Amniotic epithelial cell (primary cell): ENCODE measurements at regions not wholly inside any gene's neighbourhood (a gene's known extent, or its start where the extent isn't known, plus 50 kb on each side); places are given as distances from the start of the nearest gene placed in this dataset.
"Not testable (repeated sequence)": the region's sequence is repeated elsewhere in the genome, so short reads cannot be mapped to it uniquely, and the experiment has no call there.

Source experiments
- DNase-seq: peaks from one replicate; pipeline ENCODE4 v3.0.0-alpha.2; 2010; ENCODE audit warnings: low read depth

DNA sequence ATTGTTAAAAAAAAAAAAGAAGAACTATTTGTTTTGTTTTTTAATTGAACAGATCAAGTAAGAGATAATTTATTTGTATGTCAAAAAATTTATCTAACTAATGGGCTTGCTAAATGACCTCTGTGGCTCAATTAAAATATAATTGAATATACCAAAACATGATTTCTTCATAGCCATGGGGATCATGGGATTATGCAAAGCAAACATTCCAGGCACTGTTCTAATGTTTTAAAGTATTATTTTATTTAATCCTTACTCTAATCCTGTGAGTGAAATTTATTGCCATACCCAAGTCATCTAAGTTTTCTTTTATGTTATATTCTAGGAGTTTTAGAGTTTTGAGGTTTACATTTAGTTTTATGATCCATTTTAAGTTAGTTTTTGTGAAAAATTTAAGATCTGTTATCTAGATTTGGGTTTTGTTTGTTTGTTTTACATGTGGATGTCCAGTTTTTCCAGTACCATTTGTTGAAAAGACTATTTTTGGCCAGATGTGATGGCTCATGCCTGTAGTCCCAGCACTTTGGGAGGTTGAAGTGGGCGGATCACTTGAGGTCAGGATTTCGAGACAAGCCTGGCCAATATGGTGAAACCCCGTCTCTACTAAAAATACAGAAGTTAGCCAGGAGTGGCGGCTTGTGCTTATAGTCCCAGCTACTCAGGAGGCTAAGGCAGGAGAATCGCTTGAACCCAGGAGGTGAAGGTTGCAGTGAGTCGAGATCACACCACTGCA is 52.3 kb upstream of the CNOT10 start:
- no peak for DNase-seq

DNA sequence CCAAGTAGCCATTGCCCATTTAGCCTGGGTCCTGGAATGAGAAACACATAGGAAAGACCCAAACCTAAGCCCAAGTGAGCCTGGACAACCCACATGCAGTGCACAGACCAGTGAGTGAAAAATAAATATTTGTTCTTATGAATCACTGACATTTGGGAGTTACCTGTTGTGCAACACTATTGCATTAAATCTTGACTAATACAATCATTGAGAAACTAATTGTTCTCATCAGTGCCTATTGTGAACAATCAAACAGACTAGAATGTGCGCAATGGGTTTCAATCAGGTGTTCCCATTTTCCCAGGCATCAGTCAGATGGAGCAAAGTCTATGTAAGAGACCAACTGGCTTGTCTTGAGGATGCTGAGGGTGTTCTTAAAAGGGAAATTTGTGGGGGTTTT is 54.7 kb upstream of the CNOT10 start:
- DNase-seq = peak; percentile 52

DNA sequence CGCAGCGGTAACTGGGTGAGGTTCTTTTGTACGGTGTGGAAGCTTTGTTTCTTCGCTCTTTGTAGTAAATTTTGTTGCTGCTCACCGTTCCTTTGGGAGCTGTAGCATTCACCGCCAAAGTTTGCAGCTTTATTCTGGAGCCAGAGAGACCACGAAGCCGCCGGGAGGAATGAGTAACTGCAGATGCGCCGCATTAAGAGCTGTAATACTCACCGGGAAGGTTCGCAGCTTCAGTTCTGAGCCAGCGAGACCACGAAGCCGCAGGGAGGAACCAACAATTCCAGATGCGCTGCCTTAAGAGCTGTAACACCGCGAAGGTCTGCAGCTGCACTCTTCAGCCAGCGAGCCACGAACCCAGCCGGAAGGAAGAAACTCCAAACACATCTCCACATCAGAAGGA is 56.0 kb upstream of the DYNC1LI1 start:
- DNase-seq = no peak

DNA sequence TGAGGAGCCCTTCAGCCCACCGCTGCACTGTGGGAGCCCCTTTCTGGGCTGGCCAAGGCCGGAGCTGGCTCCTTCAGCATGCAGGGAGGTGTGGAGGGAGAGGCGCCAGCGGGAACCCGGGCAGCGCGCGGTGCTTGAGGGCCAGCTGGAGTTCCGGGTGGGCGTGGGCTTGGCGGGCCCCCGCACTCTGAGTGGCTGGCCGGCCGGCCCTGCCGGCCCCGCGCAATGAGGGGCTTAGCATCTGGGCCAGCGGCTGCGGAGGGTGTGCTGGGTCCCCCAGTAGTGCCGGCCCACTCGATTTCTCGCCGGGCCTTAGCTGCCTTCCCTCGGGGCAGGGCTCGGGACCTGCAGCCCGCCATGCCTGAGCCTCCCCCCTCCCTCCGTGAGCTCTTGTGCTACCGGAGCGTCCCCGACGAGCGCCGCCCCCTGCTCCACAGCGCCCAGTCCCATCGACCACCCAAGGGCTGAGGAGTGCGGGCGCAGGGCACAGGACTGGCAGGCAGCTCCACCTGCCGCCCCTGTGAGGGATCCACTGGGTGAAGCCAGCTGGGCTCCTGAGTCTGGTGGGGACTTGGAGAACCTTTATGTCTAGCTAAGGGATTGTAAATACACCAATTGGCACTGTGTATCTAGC is 55.0 kb upstream of the DYNC1LI1 start:
- not testable (repeated sequence) for DNase-seq

DNA sequence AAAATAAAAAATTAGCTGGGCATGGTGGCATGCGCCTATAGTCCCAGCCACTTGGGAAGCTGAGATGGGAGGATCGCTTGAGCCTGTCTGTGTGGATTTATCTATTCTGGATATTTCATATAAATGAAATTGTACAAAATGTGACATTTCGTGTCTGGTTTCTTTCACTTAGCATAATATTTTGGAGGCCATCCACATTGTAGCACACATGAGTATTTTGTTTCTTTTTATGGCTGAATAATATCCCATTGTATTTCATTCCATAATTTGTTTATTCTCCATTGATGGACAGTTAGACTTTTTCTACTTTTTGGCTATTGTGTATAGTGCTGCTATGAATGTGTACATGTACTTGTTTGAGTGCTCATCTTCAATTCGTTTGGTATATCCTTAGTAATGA is 52.9 kb upstream of the DYNC1LI1 start:
- no peak for DNase-seq

DNA sequence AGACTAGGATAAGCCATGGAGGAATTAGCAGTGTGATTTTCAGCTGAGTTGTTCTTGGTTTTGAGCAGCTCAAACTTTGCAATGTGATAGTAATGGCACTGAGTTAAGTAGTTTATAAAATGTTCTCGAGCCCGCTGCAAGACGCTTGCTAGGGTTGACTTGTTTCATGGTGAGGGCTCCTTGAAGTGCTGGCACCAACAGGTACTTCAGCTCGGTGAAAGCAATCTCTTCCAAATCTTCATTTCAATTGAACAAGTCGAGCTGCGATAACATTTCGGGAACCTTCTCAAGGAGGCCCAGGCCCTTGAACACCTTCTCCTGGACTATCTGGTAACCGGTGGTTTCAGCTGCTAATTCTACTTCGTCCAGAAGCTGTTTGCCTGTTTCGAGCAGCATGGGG is 50.8 kb upstream of the DYNC1LI1 start:
- no peak for DNase-seq

GRCh38 chr3:32620611-32621310 is 50.1 kb upstream of the DYNC1LI1 start:
- DNase-seq = no peak
